HG03066 (cell line): ENCODE measurements at regions not wholly inside any gene's neighbourhood (a gene's known extent, or its start where the extent isn't known, plus 50 kb on each side); places are given as distances from the start of the nearest gene placed in this dataset.

Experiments
- ATAC-seq: cut with Tn5 transposase; IDR thresholded peaks from one replicate; pipeline ENCODE4 v1.9.1; 2021; ENCODE audit warnings: low read depth; ENCODE audit not compliant: unreplicated experiment

DNA sequence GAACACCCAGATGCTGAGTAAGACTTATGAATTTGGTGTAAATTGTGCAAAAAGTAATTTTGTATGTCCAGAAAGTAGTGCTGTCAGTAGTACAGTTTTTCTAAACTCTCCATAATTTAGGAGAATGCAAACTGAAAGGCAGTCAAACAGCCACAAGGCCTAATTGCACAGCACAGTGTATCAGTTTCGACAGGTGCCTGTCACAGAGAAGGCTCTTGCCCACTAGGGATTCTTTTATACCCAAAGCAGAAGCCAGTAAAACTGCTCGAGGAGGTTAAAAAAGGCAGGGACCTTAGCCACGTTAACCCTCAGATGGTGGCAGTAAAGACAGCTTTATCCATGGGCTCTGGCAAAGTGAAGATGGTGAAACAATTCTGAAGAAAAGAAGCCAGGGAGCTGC lies 69.4 kb upstream of the GATB start:
- ATAC-seq, result no peak

GRCh38 chr4:151829309-151829708 lies 68.5 kb upstream of the GATB start:
- no peak for ATAC-seq

DNA sequence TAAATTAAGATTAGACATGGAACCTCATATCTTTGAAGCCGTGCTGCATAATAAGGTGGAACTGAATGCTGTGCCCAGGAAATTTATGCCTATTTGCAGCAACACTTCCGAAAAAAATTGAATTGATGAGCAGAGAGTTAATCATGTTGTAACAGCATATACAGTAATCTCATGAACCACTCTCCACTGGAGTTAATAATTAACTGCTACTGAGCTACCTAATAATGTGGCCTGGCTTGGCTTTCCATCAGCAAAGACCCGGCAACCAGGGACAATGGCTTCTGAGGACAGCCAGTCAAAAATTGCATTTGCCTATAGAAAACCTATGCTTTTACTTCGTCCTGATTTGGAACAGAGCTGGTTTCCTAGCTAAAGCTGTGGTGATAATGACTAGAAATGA lies 63.8 kb upstream of the GATB start:
- ATAC-seq, result no peak

GRCh38 chr4:151822331-151822730 lies 61.5 kb upstream of the GATB start:
- ATAC-seq, result no peak

DNA sequence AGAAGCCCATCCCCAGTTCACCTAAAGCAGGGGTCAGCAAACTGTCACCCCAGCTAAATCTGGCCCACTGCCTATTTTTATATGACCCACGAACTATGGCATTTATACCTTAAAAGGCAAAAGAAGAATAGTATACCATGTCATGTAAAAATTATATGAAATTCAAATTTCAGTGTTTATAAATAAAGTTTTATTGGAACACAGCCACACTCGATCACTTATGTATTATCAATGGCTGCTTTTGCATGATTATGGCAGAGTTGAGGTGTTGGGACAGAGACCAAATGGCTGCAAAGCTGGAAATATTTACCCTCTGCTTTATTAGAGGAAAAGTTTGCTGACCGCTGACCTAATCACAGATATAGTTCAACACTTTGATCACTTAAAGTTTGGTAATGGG lies 59.2 kb upstream of the GATB start:
- no peak for ATAC-seq

GRCh38 chr4:151811403-151811802 lies 50.6 kb upstream of the GATB start:
- no peak for ATAC-seq
